GM12878 (cell line): ENCODE measurements at regions not wholly inside any gene's neighbourhood (a gene's known extent, or its start where the extent isn't known, plus 50 kb on each side); places are given as distances from the start of the nearest gene placed in this dataset.

ENCODE experiments used
- ATAC-seq: fragments of 200-7000 bp; cut with Tn5 transposase; 3 replicates; pipeline ENCODE4 v1.9.1; 2020; ENCODE audit warnings: mild to moderate bottlenecking, moderate library complexity
- BruUV-seq: library from RNA; stranded (reverse); fragments of 400-500 nt; replicated peaks from 2 replicates; lab custom pipeline; 2021; lab: Mats Ljungman, UMichigan
- CTCF ChIA-PET: fragments of 300-600 bp; sonication (Branson Sonifier 250); formaldehyde crosslinking; extraction: SDS; loops from one replicate; lab custom pipeline; 2021; ENCODE audit warnings: inconsistent platforms; lab: Yijun Ruan, JAX
- POLR2A ChIA-PET: fragments of 350-600 bp; formaldehyde crosslinking; extraction: SDS; loops from one replicate; lab custom pipeline; 2021; ENCODE audit warnings: inconsistent platforms; lab: Charles Lee
- RAD21 ChIA-PET: fragments of 300-600 bp; sonication (Branson Sonifier 250); formaldehyde crosslinking; loops from one replicate; lab custom pipeline; 2023; ENCODE audit warnings: antibody characterized with exemption; ENCODE audit not compliant: unreplicated experiment; lab: Charles Lee
- SMC1A ChIA-PET: fragments of 300-600 bp; sonication (Branson Sonifier 250); formaldehyde crosslinking; loops from one replicate; lab custom pipeline; 2023; ENCODE audit not compliant: unreplicated experiment, uncharacterized antibody; lab: Charles Lee
- DNase-seq: peaks from one replicate; pipeline ENCODE4 v3.0.0-alpha.2; 2011; ENCODE audit warnings: low read depth, low spot score
- FAIRE-seq: peaks from 3 replicates; lab custom pipeline; 2011; peaks lifted over from hg19 to GRCh38; lab: Jason Lieb, UNC
- H2AFZ ChIP-seq: 2 replicates; pipeline ENCODE4 v1.6.0; 2011; ENCODE audit warnings: low read depth, low read length, control low read depth; ENCODE audit not compliant: control insufficient read depth
- H3K27ac ChIP-seq: 2 replicates; pipeline ENCODE4 v1.5.1; 2011; ENCODE audit warnings: control low read depth; ENCODE audit not compliant: control insufficient read depth, insufficient read depth
- H3K27me3 ChIP-seq, 2 experiments: replicated peaks in 1 of 2; 2 replicates each; pipeline versions ENCODE4 v1.6.0 to v1.6.1; 2011; ENCODE audit warnings: low read length in 1 of 2; ENCODE audit not compliant: control insufficient read depth in 2 of 2, insufficient read depth in 2 of 2
- H3K36me3 ChIP-seq, 2 experiments: 2 replicates each; pipeline ENCODE4 v1.5.1; 2011; ENCODE audit warnings: low read length in 1 of 2; ENCODE audit not compliant: control insufficient read depth in 2 of 2, insufficient read depth in 2 of 2
- H3K4me1 ChIP-seq: 2 replicates; pipeline ENCODE4 v1.6.1; 2011; ENCODE audit warnings: mild to moderate bottlenecking, low read length, moderate library complexity, mixed read lengths; ENCODE audit not compliant: control insufficient read depth, insufficient read depth
- H3K4me2 ChIP-seq: 2 replicates; pipeline ENCODE4 v1.6.0; 2011; ENCODE audit warnings: control low read depth; ENCODE audit not compliant: control insufficient read depth, insufficient read depth
- H3K4me3 ChIP-seq: fragments of 200-600 bp; sonication (generic); 2 replicates; pipeline ENCODE4 v1.5.1; 2016
- H3K79me2 ChIP-seq: 2 replicates; pipeline ENCODE4 v1.6.0; 2011; ENCODE audit warnings: low read length; ENCODE audit not compliant: control insufficient read depth, insufficient read depth
- H3K9ac ChIP-seq: 2 replicates; pipeline ENCODE4 v1.8.0; 2011; ENCODE audit warnings: low read length, control low read depth, mixed read lengths; ENCODE audit not compliant: control insufficient read depth, insufficient read depth
- H3K9me3 ChIP-seq: replicated peaks from 3 replicates; pipeline ENCODE4 v1.5.1; 2011; ENCODE audit warnings: mild to moderate bottlenecking, low read length; ENCODE audit not compliant: control insufficient read depth, insufficient read depth
- H4K20me1 ChIP-seq: 2 replicates; pipeline ENCODE4 v1.6.0; 2011; ENCODE audit not compliant: control insufficient read depth, insufficient read depth
- BCL11A ChIP-seq: IDR thresholded peaks from 2 replicates; pipeline ENCODE4 v1.6.1; 2011; ENCODE audit warnings: low read depth, low read length
- BHLHE40 ChIP-seq, 2 experiments: fragments of 450-650 bp in 1 of 2; IDR thresholded peaks; 2 replicates each; pipeline ENCODE4 v1.6.1; 2011 to 2017; ENCODE audit warnings: low read depth in 2 of 2, borderline replicate concordance in 1 of 2, improper control_type of control experiment in 1 of 2, low read length in 1 of 2, mild to moderate bottlenecking in 1 of 2
- CEBPB ChIP-seq, 2 experiments: fragments of 150-350 bp in 1 of 2; IDR thresholded peaks; 2 replicates each; pipeline ENCODE4 v1.6.1; 2012 to 2014; ENCODE audit warnings: low read depth in 2 of 2, low read length in 2 of 2, borderline replicate concordance in 1 of 2, inconsistent platforms in 1 of 2
- DPF2 ChIP-seq: fragments of 450-650 bp; IDR thresholded peaks from 2 replicates; pipeline ENCODE4 v1.6.1; 2017; ENCODE audit warnings: mild to moderate bottlenecking
- ELK1 ChIP-seq: IDR thresholded peaks from 2 replicates; pipeline ENCODE4 v1.6.1; 2012; ENCODE audit warnings: low read depth, low read length, improper control_type of control experiment
- EZH2 ChIP-seq: IDR thresholded peaks from 2 replicates; pipeline ENCODE4 v1.6.1; 2012; ENCODE audit warnings: low read depth, mild to moderate bottlenecking, control low read depth, inconsistent platforms, low read length, borderline replicate concordance; ENCODE audit not compliant: control insufficient read depth
- FOXK2 ChIP-seq: fragments of 450-650 bp; IDR thresholded peaks from 2 replicates; pipeline ENCODE4 v1.6.1; 2017; ENCODE audit warnings: mild to moderate bottlenecking, moderate library complexity
- IRF3 ChIP-seq: fragments of 450-650 bp; IDR thresholded peaks from 2 replicates; pipeline ENCODE4 v1.6.1; 2014; ENCODE audit warnings: mild to moderate bottlenecking
- JUND ChIP-seq: IDR thresholded peaks from 2 replicates; pipeline ENCODE4 v1.6.1; 2012; ENCODE audit warnings: low read depth, mild to moderate bottlenecking, low read length, improper control_type of control experiment, moderate library complexity
- MYC ChIP-seq: IDR thresholded peaks from 2 replicates; pipeline ENCODE4 v1.6.1; 2011; ENCODE audit warnings: mild to moderate bottlenecking, low read length, moderate library complexity, inconsistent platforms; ENCODE audit not compliant: insufficient read depth, insufficient replicate concordance, insufficient read length, severe bottlenecking
- PML ChIP-seq: IDR thresholded peaks from 2 replicates; pipeline ENCODE4 v1.6.1; 2012; ENCODE audit warnings: low read length, inconsistent platforms
- RAD21 ChIP-seq: IDR thresholded peaks from 2 replicates; pipeline ENCODE4 v1.6.1; 2011; ENCODE audit warnings: mild to moderate bottlenecking, low read depth, low read length, moderate library complexity; ENCODE audit not compliant: insufficient read depth
- RUNX3 ChIP-seq: IDR thresholded peaks from 2 replicates; pipeline ENCODE4 v1.6.1; 2012; ENCODE audit warnings: low read length, inconsistent platforms
- SIX5 ChIP-seq: IDR thresholded peaks from 2 replicates; pipeline ENCODE4 v1.6.1; 2011; ENCODE audit warnings: mild to moderate bottlenecking, low read depth, low read length, moderate library complexity; ENCODE audit not compliant: severe bottlenecking
- STAT1 ChIP-seq: fragments of 450-650 bp; conservative IDR thresholded peaks from 2 replicates; pipeline ENCODE4 v1.6.1; 2014; ENCODE audit warnings: antibody characterized with exemption, mild to moderate bottlenecking
- WRNIP1 ChIP-seq: IDR thresholded peaks from 2 replicates; pipeline ENCODE4 v1.6.1; 2011; ENCODE audit warnings: low read depth, low read length, improper control_type of control experiment, borderline replicate concordance
- ZNF274 ChIP-seq: IDR thresholded peaks from one replicate; pipeline ENCODE4 v1.8.0; 2011; ENCODE audit not compliant: insufficient read length, insufficient read depth
- WGBS: methylation state at CpG from one replicate; pipeline ENCODE4 v1.1.6; 2016; ENCODE audit warnings: low lambda C conversion rate; ENCODE audit not compliant: insufficient replicate concordance, insufficient coverage; ENCODE audit errors: missing lambda C conversion rate; 5-methylcytosine and 5-hydroxymethylcytosine counted together
- in situ Hi-C: fragments of 300-500 bp; cut with MboI; formaldehyde crosslinking; loops from 9 replicates; pipeline ENCODE4 v1.14.3; 2018; ENCODE audit warnings: mixed read lengths
- intact Hi-C: fragments of 100-400 bp; cut with micrococcal nuclease; formaldehyde crosslinking; loops from one replicate; pipeline ENCODE4 v1.14.2; 2022; ENCODE audit not compliant: unreplicated experiment
- TF ChIP-seq, protein P1 (sequence below): IDR thresholded peaks from 2 replicates; pipeline ENCODE4 v1.6.1; 2011; ENCODE audit warnings: mild to moderate bottlenecking, low read depth, low read length, moderate library complexity; ENCODE audit not compliant: insufficient replicate concordance

DNA sequence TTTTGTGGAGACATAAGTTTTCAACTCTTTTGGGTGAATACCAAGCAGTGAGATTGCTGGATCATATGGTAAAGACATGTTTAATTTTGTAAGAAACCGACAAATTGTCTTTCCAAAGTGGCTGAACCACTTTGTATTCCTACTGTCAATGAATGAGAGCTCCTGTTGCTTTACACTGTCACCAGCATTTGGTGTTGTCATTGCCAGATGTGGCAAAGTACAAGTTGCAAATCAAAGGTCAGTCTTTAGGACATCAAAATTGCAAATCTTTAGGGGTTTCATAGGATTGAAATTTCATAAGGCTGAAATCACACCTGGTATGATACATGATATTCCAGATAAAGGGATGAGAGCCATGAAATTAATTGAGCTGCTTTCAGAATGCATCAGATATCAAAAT, 67.7 kb upstream of the ELOVL6 start:
- no peaks in the 10 kb centered on the region for H4K20me1 ChIP-seq
- ChIA-PET SMC1A (interaction anchor here (0.6 to 1.2 kb wide), 3 partner anchors 24 to 279 kb away, joined by 3 to 4 read pairs (median 3); no protein-coding TSS in a partner anchor), POLR2A (no interaction called here), RAD21 (no interaction called here), CTCF (interaction anchor here (0.7 to 1.4 kb wide), 3 partner anchors 10 to 246 kb away, joined by 3 read pairs; no protein-coding TSS in a partner anchor)
- H3K79me2 ChIP-seq = no peaks in the 10 kb centered on the region
- H3K9me3 ChIP-seq = no peaks in the 10 kb centered on the region
- no TSS peak for BruUV-seq
- TF ChIP-seq BCL11A = no peak
- no peak for TF ChIP-seq IRF3
- TF ChIP-seq DPF2 = no peak
- TF ChIP-seq, protein P1, sequence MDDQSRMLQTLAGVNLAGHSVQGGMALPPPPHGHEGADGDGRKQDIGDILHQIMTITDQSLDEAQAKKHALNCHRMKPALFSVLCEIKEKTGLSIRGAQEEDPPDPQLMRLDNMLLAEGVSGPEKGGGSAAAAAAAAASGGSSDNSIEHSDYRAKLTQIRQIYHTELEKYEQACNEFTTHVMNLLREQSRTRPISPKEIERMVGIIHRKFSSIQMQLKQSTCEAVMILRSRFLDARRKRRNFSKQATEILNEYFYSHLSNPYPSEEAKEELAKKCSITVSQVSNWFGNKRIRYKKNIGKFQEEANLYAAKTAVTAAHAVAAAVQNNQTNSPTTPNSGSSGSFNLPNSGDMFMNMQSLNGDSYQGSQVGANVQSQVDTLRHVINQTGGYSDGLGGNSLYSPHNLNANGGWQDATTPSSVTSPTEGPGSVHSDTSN = no peak
- TF ChIP-seq CEBPB (IDR thresholded peaks at IDR 0.05; ENCODE audit: borderline replicate concordance in 1 of 2, low read depth in 2 of 2, low read length in 2 of 2) = no peak
- TF ChIP-seq RUNX3 = no peak
- TF ChIP-seq ZNF274 = no peak
- no peak for TF ChIP-seq WRNIP1
- no peak for TF ChIP-seq PML
- TF ChIP-seq MYC = no peak
- no peak for TF ChIP-seq EZH2
- no peak for TF ChIP-seq FOXK2
- no peak for TF ChIP-seq ELK1
- no peak for TF ChIP-seq SIX5
- TF ChIP-seq BHLHE40 (IDR thresholded peaks at IDR 0.05; ENCODE audit: borderline replicate concordance in 1 of 2, low read depth in 2 of 2, low read length in 1 of 2) = no peak
- TF ChIP-seq STAT1 = no peak
- TF ChIP-seq RAD21 = no peak
- no peak for TF ChIP-seq JUND
- H3K4me3 ChIP-seq = no peak overlapping the region
- in situ Hi-C loops (no loop called here), intact Hi-C loops (no loop called here)
- H3K27me3 ChIP-seq = no peaks in the 10 kb centered on the region
- FAIRE-seq = no peak
- H3K27ac ChIP-seq = no peak overlapping the region
- no peak overlapping the region for H3K9ac ChIP-seq
- H3K4me2 ChIP-seq = no peak overlapping the region
- 81% methylated on average over 1 of the region's 1 CpG for WGBS
- no peak for DNase-seq
- ATAC-seq = no peak
- peaks cover 3% of the 10 kb centered on the region; the same call in 1 of the 2 replicates for H3K4me1 ChIP-seq
- no peaks in the 10 kb centered on the region for H3K36me3 ChIP-seq
- no peak overlapping the region for H2AFZ ChIP-seq
